ENCODE measurements at regions not wholly inside any gene's neighbourhood (a gene's known extent, or its start where the extent isn't known, plus 50 kb on each side); places are given as distances from the start of the nearest gene placed in this dataset.

DNA sequence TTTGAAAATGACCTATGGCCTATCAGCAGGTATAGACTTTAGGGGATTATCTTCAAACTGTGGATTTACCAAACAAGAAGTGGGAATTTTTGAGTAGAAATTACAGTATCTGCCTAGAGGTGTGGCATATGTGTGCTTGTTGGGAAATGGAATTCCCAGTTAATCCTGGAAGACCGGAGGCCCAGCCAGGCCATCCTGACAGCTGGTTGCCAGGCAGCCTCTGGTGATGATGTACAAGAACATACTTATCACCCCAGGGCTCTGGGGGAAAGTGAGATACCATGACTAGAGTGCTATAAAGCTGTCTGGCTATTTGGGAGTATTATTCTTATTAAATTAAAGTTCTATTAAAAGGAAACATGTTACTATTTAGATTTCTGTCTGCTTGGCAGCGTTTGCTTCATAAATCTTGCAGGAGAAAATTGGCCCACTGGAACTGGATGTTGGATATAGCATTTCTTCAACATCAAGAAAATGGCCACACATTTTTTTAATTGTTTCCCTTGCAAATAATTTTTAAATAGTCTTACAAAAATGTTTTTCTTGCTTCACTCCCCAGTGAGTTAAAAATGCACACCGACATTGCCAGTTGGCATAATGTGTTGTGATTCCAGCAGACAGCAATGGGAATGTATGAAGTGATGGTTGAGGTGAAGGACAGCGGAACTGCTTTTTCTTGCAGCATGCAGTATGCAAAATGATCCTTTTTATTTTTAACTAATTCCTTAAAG is 187.8 kb downstream of the MYLK4 start:
- DNase-seq = no peak

DNA sequence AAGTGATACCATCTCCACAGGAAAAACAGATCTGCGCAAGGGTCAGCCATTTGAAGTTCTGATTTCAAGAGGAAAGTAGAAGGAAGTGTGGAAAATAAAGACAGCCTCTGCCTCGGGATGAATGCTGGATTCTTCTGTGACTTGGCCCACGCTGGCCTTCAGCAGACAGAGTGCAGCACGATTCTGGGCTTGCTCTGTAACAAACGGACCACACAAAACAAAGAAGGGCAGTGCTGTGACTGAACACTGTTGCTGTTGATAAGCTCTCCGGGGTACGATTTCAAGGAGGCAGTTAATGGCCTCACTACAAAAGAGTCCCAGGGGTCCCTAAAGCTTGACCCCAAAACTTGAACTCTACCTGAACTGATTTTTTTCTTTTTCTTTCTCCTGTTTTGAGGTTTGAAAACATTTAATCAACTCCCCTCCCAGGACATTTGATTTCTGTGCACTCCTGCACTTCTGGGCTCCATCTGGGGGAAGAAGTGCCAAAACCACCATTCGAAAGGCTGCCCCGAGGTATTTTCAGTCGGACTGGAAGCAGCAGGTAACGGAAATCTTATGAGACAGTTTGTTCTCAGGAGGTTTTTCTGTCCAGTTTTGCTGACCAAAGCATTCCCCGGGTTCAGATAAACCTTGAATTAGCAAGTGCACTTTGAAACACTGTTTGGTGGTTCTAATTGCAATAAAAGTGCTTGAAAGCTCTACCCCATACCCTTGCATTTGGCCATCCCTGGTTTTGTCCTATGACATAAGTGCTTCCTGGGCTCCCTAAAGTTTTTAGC is 189.6 kb downstream of the MYLK4 start:
- DNase-seq = no peak

DNA sequence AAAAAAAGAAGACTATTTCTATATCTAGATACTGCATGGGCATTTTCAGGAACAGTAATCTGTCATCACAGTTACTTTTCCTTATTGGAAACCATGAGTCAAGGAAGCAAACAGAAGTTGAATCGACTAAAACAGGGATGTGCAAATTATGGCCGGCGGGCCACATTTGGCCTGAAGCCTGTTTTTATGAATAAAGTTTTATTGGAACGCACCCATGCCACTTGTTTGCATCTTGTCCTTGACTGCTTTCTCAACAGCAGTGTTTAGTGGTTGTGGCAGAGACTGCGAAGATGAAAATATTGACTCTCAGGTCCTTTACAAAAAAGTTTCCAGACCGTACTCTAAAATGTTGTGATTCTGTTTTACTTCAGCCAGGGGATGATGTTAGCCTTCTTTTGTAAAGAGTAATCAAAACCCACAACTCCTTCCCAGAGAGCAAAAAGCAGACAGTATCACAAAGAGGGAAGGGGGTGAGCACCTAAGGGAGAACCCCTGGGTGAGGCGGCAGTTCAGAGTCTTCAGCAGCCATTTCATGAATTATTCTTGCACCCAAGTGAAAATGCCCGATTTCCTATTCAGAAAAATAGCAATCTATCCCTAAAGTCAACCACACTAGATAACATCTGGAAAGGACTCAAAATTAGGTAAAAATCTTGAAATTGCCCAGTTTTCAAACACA is 190.4 kb downstream of the MYLK4 start:
- DNase-seq = no peak

DNA sequence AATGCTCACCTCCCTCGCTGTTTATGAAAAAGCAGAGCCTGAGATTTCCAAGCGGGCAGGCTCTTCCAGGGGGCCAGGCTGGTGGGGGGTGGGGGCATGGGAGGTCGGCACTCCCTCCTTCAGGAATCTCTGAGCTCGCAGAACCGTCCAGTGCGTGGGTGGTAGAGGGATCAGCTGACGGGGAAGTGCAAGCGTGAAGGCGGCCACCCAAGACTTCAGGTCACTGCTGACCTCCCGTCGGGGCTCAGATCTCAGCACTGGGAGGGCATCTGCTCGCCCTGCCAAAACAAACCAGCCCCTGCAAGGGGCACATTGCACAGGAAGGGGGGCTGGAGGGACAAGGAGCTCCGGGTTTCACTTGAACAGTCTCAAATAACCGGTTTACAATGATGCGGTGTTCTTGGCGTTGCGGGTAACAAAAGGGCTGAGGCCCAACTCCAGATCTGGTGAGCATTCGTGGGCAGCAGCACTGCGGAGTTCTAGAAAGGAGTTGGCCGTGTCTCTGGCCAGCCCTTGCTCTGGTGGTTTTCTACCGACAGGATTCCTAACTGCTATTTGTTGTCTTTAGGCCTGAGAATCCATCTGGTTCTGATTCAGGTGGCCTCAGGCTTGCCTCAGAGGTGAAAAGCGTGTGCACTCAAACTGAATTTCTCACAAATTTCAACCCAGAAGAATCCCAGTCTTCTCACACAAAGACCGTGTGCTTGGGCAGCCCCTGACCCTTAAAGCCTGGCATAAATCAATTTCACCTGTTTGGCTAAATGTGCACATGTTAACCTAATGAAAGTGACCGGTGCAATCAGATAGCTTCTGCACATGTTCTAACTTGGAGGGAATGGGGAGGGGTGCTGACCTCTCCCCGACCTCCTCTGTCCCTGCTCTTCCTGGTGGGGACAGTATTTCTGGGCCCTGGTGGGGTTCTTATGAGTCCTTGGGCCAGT is 191.6 kb downstream of the MYLK4 start:
- DNase-seq = no peak

DNA sequence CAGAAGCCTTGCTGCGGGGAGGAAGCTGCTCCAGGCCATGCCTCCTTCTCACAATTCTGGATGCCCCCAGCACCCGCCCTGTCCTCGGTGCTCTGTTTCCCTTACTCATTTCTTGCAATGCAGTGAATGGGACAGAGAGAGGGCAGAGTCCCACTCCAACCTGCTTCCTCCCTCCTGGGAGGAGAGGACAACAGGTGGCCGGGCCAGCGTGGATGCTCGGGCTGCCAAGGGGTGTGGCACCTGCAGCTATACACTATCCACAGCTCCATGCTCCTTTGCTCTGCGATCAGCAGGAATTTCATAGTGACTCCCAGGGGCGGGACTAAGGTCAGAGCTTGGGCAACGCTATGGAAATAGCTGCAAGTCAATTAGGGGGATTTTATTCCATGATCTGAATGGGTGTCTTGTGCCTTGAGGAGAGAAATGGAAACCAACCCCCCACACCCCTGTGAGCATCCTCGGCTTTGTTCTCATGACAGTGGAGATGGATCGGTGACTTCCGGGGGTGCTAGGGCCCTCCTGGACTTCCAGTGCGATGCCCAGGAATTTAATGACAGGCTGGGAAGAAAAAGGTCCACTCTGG is 192.5 kb downstream of the MYLK4 start:
- DNase-seq = no peak

DNA sequence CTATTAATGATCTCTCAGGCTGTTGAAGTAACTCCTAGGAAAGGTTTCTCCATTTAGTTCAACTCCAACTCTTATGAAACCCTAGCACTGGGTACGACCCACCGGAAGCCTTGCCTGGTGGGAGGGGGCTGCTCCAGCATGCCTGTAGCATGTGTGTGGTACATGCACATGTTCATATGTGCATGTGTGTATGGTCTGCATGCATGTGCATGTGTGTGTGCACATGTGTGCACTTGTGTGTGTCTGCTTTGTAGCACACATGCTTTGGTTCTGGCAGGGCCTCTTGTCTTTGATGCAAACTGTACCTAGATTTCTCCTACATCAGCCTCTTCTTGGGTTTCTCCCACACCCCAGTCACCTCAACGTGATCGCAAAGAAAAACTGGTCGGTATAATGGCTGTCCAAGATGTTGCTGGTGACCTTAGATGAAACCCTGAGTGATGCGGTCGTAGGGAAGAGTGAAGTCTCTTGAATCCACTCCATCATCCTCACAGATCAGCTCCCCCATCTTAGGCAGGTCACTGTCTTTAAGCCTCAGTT is 193.5 kb downstream of the MYLK4 start:
- no peak for DNase-seq

DNA sequence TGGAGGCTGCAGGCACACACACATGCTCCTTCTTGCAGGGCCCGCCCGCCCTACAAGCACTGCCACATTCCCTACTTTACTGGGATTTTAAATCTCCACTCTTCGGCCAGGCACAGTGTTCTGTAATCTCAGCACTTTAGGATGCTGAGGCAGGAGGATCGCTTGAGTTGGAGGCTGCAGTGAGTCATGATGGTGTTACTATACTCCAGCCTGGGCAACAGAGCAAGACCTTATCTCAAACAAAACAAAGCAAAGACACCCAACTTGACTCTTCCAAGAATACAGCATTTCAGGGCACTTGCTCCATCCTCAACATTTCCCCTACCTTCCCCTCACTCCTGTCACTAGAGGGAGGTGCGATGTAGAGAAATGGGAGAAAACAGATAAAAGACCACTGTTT is 194.0 kb downstream of the MYLK4 start:
- no peak for DNase-seq

DNA sequence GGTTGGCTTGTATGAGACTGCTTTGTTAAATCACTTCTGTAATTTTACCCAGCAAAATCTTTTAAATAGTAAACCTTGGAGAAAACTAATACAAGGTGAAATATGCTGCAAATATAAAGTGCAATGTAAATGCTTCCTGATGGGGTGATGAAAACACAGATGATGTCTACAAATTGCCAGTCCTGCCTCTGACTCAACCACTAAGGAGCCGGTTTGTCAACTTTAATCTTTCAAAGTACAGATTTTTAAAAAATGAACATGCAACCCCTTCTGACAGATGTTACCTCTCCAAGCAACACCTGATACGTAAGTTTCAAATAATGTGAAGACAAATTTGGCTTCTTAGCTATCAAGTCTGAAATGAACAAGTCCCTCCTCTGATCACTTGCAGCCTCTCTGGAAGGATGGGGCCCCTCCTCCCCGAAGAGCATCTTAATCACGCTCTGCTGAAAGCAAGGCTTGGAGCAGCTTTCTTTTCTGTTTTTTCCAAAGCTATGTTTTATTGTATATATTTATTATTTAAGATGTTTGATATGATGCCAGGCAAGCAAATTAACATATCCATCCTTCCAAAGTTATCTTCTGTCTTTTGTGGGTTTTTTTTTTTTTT is 196.0 kb downstream of the MYLK4 start:
- no peak for DNase-seq

DNA sequence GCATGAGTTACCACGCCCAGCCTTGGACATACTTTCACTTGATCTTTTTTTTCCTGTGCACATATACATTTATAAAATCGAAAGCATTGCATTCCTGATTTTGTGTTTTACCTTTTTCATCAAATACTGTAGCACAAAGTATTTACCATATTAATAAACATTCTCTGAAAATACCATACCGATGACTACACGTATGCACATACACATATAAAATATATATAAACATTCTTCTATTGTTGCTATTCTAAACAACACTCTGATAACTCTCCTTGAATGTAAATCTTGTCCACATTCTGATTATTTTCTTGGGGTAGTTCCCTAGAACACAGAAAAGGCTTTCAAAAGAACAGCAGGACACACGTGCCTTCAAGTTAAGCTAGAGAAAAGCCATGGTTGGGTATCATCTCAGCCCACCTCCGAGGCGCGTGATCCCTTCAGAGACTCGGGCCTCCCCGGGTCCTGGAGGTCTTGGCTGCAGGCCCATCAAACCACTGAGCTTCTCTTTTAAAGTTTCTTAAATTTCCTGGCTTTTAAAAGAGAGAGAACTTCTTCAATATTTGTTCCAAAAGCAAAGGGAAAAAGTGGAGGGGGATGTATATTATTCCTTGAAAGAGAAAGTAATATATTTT is 198.1 kb downstream of the MYLK4 start:
- DNase-seq = no peak

DNA sequence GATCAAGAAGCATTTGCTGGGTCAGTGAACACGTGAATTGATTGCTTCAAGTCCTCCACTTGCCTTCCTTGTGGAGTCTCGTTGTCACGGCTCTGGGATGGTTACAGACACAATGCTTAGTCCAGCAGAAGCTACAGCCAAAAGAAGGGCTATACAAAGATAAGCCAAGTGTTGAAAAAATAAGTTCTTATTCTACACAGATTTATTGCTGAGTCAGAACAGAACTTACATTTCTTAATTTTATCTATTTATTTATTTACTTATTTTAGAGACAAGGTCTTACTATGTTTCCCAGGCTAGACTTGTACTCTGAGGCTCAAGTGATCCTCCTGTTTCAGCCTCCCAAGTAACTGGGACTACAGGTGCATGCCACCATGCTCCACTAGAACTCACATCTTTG is 199.0 kb downstream of the MYLK4 start:
- no peak for DNase-seq

DNA sequence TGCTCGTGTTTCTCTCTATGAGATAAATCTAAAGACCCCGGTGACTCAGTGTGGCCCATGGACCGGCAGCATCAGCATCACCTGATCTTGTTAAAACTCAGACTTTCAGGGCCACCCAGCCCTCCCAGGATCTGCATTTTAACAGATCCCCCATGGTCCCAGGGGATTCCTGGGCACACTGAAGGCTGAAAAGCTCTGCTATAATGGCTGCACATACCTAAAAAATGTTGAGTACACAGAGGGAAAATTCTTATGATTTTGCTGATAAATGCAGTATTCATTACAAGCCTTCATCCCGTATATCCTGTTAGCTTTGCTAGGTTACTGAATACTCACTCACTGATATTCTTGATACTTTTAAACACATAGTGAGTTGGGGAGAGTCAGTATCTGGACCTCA is 200.5 kb downstream of the MYLK4 start:
- no peak for DNase-seq

DNA sequence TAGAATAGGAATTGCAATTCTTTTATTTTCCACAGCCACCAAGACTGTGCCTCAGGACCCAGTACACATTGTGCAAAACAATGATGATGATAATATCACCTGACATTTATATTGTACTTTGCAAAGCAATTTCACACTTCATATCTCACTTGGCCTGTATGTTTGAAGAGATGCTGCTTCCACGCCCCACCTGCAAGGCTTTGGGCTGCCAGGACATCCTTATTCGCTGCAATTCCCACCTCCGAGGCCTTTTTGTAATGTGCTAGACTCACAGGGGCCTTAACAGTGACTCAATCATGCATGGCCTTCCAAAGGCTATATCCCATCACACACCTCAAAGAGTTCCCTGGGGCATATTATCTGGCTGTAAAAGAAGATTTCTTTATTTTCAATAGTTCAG is 200.9 kb downstream of the MYLK4 start:
- no peak for DNase-seq

DNA sequence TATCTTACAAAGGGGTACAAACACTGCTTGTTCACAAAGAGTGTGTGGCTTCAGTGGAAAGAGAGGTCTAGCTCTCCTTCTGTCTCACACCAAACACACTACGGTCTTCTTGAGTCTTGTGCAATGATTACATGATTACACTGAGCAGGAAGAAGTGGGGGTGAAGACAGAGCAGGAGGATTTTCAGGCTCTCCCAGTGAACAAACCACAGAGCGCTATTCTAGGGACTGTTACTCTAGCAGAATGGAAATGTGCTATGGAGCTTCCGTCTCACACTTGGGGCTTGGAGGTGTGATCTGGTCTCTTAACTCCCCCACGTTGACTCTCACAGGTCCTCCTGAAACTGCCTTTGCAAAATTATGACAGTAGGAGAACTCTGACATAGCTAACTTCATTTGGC is 203.4 kb downstream of the MYLK4 start:
- DNase-seq = no peak

DNA sequence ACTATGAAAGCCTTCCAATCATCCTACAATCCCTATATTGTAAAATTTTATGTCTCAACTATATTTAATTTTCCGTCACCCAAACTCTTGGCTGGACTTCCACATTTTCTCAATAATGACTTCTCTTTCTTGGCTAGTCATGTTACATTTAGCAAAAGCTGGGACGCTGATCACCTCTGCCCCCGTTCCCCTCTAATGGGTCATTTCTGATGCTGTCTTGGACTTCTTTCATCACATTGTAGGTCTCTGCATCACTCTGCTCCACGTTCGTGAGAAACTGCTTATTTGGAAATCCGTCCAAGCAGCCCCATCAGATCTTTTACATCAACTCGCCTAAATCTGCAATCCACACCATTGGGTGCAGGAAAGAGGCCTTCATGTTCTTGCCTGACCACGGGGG is 203.8 kb downstream of the MYLK4 start:
- no peak for DNase-seq

DNA sequence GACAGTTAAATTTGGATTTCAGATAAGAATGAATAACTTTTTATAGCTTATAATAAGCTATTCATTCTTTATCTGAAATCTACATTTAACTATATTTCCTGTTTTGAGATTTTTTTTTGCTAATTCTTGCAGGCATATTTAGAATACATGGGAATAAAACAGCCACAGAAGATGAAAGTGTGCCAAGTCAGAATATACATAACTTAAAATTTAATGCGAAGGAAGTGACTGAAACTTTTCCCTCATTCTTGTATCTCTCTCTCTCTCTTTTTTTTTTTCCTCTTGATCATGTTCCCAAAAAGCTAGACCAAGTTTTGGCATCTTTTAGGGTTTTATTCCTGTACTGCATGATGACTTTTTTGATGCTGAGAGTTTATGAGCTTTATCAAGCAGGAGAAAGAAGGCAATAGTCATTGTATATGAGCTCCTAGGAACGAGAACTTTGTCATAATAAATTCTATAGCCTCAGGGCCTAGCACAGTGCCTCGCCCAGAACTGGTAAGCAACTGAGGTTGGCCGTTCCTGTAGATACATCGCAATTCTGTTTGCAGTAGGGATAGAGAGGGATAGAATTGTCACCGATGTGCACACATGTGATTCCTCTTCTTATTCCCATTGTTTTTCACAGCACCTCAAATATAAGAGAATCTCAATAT is 205.2 kb downstream of the MYLK4 start:
- no peak for DNase-seq

DNA sequence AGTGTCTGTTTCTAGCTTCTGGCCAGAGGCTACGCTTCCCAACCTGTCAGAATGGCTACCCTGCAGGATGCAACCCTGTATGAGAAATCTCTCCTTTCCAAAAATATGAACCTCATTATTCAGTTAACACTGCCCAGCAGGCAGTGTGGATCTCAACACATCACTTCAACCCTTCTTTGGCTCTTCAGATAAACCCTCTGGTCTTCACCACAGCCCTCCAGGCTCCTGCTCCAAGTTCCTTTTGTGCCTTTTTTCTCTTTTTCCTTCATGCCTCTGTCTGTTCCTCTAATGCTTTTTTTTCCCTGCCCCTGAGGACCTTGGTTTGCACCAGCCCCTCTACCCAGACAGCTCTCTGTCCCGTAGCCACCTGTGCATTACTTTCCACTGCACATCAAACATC is 207.4 kb downstream of the MYLK4 start:
- no peak for DNase-seq

DNA sequence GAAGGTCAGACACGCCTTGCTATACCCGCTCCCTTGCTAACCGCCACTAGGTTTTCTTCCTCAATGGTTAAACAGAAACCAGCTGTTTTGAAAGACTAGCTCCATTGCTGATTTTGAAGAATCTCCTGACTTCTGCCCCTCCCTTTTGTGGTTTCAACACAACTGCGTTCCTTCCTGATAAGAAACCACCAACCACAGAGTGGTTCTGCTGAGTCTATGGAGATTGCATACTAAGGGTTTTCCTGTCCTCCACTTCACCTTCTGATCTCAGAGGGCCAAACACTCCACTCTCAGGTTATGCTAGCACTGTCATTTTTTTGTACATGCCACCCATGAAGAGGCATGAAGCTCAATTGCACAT is 207.9 kb downstream of the MYLK4 start:
- DNase-seq = no peak

DNA sequence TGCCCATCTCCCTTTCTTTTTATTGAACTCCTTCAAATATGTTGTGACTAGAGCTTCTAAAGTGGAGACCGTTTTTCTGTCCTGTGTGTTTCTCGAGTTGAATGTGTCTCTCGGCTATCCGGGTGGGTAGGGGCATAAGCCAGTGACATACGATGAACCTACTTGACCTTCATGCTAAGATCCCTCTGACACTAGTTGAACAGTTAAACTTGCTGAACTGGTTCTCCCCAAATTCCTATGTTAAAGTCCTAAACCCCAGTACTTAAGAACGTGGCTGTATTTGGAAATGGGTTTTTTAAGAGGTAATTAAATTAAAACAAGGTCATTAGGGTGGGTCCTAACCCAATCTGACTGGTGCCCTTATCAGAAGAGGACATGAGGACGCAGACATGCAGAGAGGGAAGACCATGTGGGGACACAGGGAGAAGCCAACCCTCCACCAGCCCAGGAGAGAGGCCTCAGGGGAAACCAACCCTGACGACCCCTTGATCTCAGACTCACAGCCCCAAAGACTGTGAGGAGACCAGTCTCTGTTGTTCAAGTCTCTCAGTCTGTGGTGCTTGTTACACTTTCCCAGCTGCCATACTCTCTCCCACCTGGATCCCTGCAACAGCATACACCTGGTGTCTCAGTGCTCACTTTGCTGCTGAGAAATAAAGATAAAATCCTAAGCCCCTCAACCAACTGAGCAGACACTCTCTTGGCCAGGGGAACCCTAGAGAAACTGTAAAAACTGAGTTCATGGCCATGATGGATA is 208.4 kb downstream of the MYLK4 start:
- DNase-seq = no peak

DNA sequence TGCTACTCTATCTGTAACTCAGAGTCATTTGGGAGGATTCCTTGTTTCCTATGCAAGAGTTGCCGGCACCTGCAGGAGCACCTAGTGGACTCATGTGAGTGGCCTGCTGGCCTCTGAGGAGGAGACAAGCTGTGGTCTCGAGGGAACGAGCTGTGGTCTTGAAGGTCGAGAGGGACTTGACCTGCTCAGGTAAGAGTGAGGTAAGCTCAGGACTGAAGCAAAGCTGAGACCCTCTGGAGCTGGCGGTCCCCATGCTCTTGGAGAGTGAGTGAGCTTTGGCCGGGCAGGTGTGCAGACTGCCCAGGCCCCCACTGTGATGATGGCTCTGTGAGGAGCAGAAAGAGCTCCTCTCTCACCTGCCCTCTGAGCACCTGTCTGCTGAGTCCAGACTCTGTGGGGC is 214.3 kb downstream of the MYLK4 start:
- no peak for DNase-seq

DNA sequence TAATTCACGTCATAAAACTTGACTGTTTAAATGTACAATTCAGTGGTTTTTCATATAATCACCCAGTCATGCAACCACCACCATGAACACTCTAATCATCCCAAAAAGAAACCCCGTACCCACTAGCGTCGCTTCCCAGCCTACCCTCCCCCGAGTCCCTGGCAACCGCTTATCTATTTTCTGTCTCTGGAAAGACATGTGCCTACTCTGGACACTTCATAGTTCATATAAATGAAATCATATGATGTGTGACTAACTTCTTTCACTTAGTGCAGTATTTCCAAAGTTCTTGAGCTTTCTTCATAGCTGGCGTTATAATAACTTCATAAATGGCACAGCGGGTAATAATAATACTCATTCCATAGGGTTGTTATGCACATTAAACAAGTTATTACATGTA is 215.2 kb downstream of the MYLK4 start:
- no peak for DNase-seq

Data from hindlimb muscle (tissue), 1 donor.